ENCODE measurements at regions not wholly inside any gene's neighbourhood (a gene's known extent, or its start where the extent isn't known, plus 50 kb on each side); places are given as distances from the start of the nearest gene placed in this dataset.

DNA sequence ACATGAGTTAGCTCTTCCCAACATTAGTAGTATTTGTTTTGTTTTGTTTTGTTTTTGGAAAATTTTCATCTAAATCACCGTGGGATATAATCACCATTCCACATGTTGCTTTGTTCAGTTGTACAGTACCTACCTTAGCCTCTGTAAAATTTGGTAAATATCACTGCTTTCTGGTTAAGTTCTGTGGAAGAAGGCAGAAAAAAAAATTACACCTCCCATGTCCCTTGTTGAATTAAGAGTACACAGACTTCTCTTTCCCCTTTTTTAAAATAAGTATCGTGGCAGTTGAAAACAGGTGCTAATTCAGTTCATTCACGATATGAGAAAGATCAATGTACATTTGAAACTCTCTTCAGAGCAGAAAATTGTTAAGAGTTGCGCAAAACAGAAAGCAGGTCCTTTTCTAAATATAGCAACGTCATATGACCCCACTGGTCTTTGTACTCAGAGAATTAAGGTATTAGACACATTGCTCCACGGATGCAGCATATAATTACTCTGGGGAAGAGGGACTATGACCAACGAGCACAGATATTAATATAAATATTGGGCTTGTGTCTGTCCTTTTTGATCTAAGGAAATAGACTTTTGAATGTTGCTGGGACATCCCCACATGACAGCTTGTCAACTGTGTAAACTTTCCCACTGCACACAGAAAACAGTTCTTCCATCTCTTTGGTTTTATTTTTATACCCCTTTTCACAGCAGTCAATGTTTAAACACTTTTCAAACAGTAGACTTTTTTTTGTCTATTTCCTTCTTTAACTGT, 58.6 kb upstream of the ZNF217 start:
- no peak for TF ChIP-seq EZH2 (IDR thresholded peaks at IDR 0.05)
- no peak for TF ChIP-seq POLR2AphosphoS5 (IDR thresholded peaks at IDR 0.05; ENCODE audit: borderline replicate concordance, low read depth, low read length)
- TF ChIP-seq FOXP2 (optimal IDR thresholded peaks at IDR 0.05; ENCODE audit: control extremely low read depth, extremely low read length, insufficient read depth): no peak

Data from SK-N-MC (cell line).